ENCODE measurements at regions not wholly inside any gene's neighbourhood (a gene's known extent, or its start where the extent isn't known, plus 50 kb on each side); places are given as distances from the start of the nearest gene placed in this dataset.
A peak's percentile ranks its signal among the peaks of the same experiment; 100 is the strongest.

- Histone ChIP-seq H3K23ac (ENCODE audit: insufficient read length) (no peak overlapping the region), H2AFZ (ENCODE audit: low read length) (peak overlapping the region; percentile 82; the same call in 1 of the 2 replicates), H3K79me2 (ENCODE audit: control insufficient read depth in 1 of 2, insufficient read depth in 2 of 2, low read length in 2 of 2) (no peaks in the 10 kb centered on the region), H4K8ac (ENCODE audit: extremely low read depth, insufficient read depth, low read length) (no peak overlapping the region), H3K9ac (replicated peaks in 1 of 4; ENCODE audit: extremely low read depth in 1 of 4, low read depth in 3 of 4, low read length in 3 of 4) (no peak overlapping the region), H3K23me2 (ENCODE audit: low read depth, low read length) (no peaks in the 10 kb centered on the region), H3K56ac (replicated peaks; ENCODE audit: insufficient read length, low read depth, low read length) (no peak overlapping the region), H3K79me1 (ENCODE audit: low read depth, low read length) (no peaks in the 10 kb centered on the region), H3K27me3 (replicated peaks in 1 of 4; ENCODE audit: control insufficient read depth in 3 of 4, extremely low read depth in 1 of 4, insufficient read depth in 3 of 4, low read length in 3 of 4) (no peaks in the 10 kb centered on the region), H2BK15ac (ENCODE audit: low read length) (no peak overlapping the region), H3K4me1 (replicated peaks in 1 of 4; ENCODE audit: control insufficient read depth in 3 of 4, insufficient read depth in 4 of 4, low read length in 3 of 4) (no peaks in the 10 kb centered on the region), H3K4me2 (ENCODE audit: insufficient read depth in 1 of 2, low read depth in 2 of 2, low read length in 2 of 2) (no peak overlapping the region), H4K5ac (ENCODE audit: insufficient read length, low read depth, low read length) (no peak overlapping the region), H3K36me3 (ENCODE audit: control insufficient read depth in 2 of 4, insufficient read depth in 4 of 4, low read length in 3 of 4) (no peaks in the 10 kb centered on the region), H3K4ac (replicated peaks; ENCODE audit: insufficient read length, low read depth, low read length) (no peak overlapping the region), H4K20me1 (replicated peaks in 1 of 2; ENCODE audit: control insufficient read depth in 1 of 2, insufficient read depth in 2 of 2, low read length in 2 of 2) (no peaks in the 10 kb centered on the region), H4K91ac (replicated peaks; ENCODE audit: insufficient read length, low read length) (no peak overlapping the region), H2BK120ac (replicated peaks; ENCODE audit: low read depth, low read length) (no peak overlapping the region), H3K27ac (ENCODE audit: low read depth, low read length) (no peak overlapping the region), H3K4me3 (ENCODE audit: extremely low read depth in 1 of 4, insufficient read depth in 2 of 4, low read depth in 3 of 4, low read length in 4 of 4) (no peak overlapping the region), H3K14ac (ENCODE audit: insufficient read length) (no peak overlapping the region), H2AK5ac (ENCODE audit: low read depth, low read length) (no peak overlapping the region), H2BK5ac (ENCODE audit: low read depth, low read length) (no peak overlapping the region), H2BK12ac (ENCODE audit: low read depth, low read length) (peak overlapping the region; percentile 17; the same call in 1 of the 2 replicates), H3K18ac (ENCODE audit: extremely low read depth, low read length) (no peak overlapping the region), H2BK20ac (ENCODE audit: low read length) (no peak overlapping the region), H3K9me3 (ENCODE audit: insufficient read depth in 2 of 2, low read depth in 1 of 2, low read length in 1 of 2) (no peaks in the 10 kb centered on the region)
- CTCF ChIA-PET (ENCODE audit: partially characterized antibody): interaction anchor here (0.8 to 1.0 kb wide), 2 partner anchors 13 to 21 kb away, joined by 3 to 4 read pairs; no protein-coding TSS in a partner anchor
- FAIRE-seq (no peak), DNase-seq (ENCODE audit: low read depth in 1 of 2, low spot score in 2 of 2) (no peak)
- POLR2A ChIA-PET (ENCODE audit: partially characterized antibody): no interaction called here
- 92% methylated on average over 4 of the region's 4 CpGs; no CpG with 5 or more reads in 1 of the 2 experiments for WGBS, 2 experiments (ENCODE audit: extremely low coverage in 1 of 2, insufficient coverage in 1 of 2, insufficient read length in 1 of 2, insufficient replicate concordance in 2 of 2, low coverage in 1 of 2, low lambda C conversion rate in 2 of 2, missing lambda C conversion rate in 1 of 2)
- TF ChIP-seq BRCA1 (IDR thresholded peaks at IDR 0.05; ENCODE audit: low read depth, low read length): no peak
- TF ChIP-seq FOSL1 (IDR thresholded peaks at IDR 0.05; ENCODE audit: insufficient read depth, low read depth, low read length): no peak
- TF ChIP-seq RAD21 (IDR thresholded peaks at IDR 0.05 in 1 of 2, conservative IDR thresholded peaks at IDR 0.05 in 1 of 2; ENCODE audit: low read depth in 2 of 2, low read length in 2 of 2): no peak
- no peak for TF ChIP-seq USF2 (IDR thresholded peaks at IDR 0.05; ENCODE audit: low read length)
- no peak for TF ChIP-seq RFX5 (IDR thresholded peaks at IDR 0.05; ENCODE audit: borderline replicate concordance, low read depth, low read length)
- TF ChIP-seq CTBP2 (IDR thresholded peaks at IDR 0.05; ENCODE audit: borderline replicate concordance, insufficient read depth, insufficient read length, low read length): no peak
- no peak for TF ChIP-seq TBP (IDR thresholded peaks at IDR 0.05; ENCODE audit: low read depth, low read length)
- TF ChIP-seq JUND (IDR thresholded peaks at IDR 0.05; ENCODE audit: low read length): no peak
- no peak for TF ChIP-seq ZNF274 (IDR thresholded peaks at IDR 0.05; ENCODE audit: borderline replicate concordance, extremely low read depth, low read length)
- no peak for TF ChIP-seq KDM5A (IDR thresholded peaks at IDR 0.05; ENCODE audit: low read length)
- TF ChIP-seq NANOG (IDR thresholded peaks at IDR 0.05; ENCODE audit: insufficient read depth, low read depth, low read length, poor library complexity, severe bottlenecking): no peak
These were observed 265.8 kb upstream of the SOX9 start for GRCh38 chr17:71855010-71855409.
